H1 (cell line): ENCODE measurements at regions not wholly inside any gene's neighbourhood (a gene's known extent, or its start where the extent isn't known, plus 50 kb on each side); places are given as distances from the start of the nearest gene placed in this dataset.

Experiments
- BCL11A ChIP-seq, 2 experiments: IDR thresholded peaks; one replicate each; pipeline ENCODE4 v1.6.1; 2011; ENCODE audit warnings: low read depth in 2 of 2, low read length in 2 of 2, mild to moderate bottlenecking in 2 of 2
- BRCA1 ChIP-seq: IDR thresholded peaks from 2 replicates; pipeline ENCODE4 v1.6.1; 2012; ENCODE audit warnings: low read depth, low read length, improper control_type of control experiment
- CREB1 ChIP-seq: IDR thresholded peaks from 2 replicates; pipeline ENCODE4 v1.6.1; 2012; ENCODE audit warnings: inconsistent platforms
- SP1 ChIP-seq: IDR thresholded peaks from 2 replicates; pipeline ENCODE4 v1.6.1; 2011; ENCODE audit warnings: low read depth, low read length
- TCF12 ChIP-seq: IDR thresholded peaks from 2 replicates; pipeline ENCODE4 v1.6.1; 2011; ENCODE audit warnings: low read depth, mild to moderate bottlenecking, low read length
- TF ChIP-seq, protein P1 (sequence below): fragments of 300-600 bp; sonication (generic); IDR thresholded peaks from 2 replicates; pipeline ENCODE4 v1.7.1; 2012; ENCODE audit warnings: low read length, moderate library complexity, mild to moderate bottlenecking, inconsistent platforms; ENCODE audit not compliant: insufficient replicate concordance

DNA sequence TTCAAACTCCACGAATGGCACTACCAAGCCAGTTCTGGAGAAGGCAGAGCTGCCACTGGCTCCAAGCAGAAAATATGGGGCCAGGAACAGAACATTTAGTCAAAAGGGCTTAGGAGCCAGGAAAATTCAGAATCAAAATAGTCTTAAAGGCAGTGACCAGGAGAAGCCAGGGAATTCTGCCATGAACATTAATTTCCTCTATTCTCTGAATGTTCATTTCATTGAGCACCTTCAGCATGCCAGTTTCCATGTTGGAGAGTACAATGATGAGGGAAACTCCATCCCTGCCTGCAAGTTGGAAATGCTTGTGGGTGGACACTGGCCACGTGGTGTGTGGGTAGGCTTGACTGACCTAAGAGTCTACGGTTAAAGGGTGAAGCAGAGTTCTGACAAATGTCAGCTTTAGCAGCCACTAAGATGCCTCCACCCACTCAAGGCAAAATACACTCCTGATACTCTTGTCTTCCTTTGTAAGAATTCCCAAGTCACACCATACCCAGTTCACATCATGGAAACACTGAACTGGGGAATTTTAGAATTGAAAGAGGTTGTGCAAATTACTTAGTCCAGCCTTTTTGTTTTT lies 190.1 kb upstream of the C1QTNF7 start (continued):
- TF ChIP-seq, protein P1, sequence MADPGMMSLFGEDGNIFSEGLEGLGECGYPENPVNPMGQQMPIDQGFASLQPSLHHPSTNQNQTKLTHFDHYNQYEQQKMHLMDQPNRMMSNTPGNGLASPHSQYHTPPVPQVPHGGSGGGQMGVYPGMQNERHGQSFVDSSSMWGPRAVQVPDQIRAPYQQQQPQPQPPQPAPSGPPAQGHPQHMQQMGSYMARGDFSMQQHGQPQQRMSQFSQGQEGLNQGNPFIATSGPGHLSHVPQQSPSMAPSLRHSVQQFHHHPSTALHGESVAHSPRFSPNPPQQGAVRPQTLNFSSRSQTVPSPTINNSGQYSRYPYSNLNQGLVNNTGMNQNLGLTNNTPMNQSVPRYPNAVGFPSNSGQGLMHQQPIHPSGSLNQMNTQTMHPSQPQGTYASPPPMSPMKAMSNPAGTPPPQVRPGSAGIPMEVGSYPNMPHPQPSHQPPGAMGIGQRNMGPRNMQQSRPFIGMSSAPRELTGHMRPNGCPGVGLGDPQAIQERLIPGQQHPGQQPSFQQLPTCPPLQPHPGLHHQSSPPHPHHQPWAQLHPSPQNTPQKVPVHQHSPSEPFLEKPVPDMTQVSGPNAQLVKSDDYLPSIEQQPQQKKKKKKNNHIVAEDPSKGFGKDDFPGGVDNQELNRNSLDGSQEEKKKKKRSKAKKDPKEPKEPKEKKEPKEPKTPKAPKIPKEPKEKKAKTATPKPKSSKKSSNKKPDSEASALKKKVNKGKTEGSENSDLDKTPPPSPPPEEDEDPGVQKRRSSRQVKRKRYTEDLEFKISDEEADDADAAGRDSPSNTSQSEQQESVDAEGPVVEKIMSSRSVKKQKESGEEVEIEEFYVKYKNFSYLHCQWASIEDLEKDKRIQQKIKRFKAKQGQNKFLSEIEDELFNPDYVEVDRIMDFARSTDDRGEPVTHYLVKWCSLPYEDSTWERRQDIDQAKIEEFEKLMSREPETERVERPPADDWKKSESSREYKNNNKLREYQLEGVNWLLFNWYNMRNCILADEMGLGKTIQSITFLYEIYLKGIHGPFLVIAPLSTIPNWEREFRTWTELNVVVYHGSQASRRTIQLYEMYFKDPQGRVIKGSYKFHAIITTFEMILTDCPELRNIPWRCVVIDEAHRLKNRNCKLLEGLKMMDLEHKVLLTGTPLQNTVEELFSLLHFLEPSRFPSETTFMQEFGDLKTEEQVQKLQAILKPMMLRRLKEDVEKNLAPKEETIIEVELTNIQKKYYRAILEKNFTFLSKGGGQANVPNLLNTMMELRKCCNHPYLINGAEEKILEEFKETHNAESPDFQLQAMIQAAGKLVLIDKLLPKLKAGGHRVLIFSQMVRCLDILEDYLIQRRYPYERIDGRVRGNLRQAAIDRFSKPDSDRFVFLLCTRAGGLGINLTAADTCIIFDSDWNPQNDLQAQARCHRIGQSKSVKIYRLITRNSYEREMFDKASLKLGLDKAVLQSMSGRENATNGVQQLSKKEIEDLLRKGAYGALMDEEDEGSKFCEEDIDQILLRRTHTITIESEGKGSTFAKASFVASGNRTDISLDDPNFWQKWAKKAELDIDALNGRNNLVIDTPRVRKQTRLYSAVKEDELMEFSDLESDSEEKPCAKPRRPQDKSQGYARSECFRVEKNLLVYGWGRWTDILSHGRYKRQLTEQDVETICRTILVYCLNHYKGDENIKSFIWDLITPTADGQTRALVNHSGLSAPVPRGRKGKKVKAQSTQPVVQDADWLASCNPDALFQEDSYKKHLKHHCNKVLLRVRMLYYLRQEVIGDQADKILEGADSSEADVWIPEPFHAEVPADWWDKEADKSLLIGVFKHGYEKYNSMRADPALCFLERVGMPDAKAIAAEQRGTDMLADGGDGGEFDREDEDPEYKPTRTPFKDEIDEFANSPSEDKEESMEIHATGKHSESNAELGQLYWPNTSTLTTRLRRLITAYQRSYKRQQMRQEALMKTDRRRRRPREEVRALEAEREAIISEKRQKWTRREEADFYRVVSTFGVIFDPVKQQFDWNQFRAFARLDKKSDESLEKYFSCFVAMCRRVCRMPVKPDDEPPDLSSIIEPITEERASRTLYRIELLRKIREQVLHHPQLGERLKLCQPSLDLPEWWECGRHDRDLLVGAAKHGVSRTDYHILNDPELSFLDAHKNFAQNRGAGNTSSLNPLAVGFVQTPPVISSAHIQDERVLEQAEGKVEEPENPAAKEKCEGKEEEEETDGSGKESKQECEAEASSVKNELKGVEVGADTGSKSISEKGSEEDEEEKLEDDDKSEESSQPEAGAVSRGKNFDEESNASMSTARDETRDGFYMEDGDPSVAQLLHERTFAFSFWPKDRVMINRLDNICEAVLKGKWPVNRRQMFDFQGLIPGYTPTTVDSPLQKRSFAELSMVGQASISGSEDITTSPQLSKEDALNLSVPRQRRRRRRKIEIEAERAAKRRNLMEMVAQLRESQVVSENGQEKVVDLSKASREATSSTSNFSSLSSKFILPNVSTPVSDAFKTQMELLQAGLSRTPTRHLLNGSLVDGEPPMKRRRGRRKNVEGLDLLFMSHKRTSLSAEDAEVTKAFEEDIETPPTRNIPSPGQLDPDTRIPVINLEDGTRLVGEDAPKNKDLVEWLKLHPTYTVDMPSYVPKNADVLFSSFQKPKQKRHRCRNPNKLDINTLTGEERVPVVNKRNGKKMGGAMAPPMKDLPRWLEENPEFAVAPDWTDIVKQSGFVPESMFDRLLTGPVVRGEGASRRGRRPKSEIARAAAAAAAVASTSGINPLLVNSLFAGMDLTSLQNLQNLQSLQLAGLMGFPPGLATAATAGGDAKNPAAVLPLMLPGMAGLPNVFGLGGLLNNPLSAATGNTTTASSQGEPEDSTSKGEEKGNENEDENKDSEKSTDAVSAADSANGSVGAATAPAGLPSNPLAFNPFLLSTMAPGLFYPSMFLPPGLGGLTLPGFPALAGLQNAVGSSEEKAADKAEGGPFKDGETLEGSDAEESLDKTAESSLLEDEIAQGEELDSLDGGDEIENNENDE, result no peak
- TF ChIP-seq TCF12 (no peak), BRCA1 (no peak), CREB1 (no peak), BCL11A (IDR thresholded peaks at IDR 0.05; ENCODE audit: low read depth in 2 of 2, low read length in 2 of 2) (no peak), SP1 (no peak)
